Keratinocyte (primary cell): ENCODE measurements at regions not wholly inside any gene's neighbourhood (a gene's known extent, or its start where the extent isn't known, plus 50 kb on each side); places are given as distances from the start of the nearest gene placed in this dataset.

ENCODE experiments used
- CTCF ChIP-seq, 3 experiments: IDR thresholded peaks in 1 of 3; conservative IDR thresholded peaks in 1 of 3; optimal IDR thresholded peaks in 1 of 3; 2 replicates in 2 of 3; 3 replicates in 1 of 3; pipeline versions ENCODE3 to v1.5.1; 2011; ENCODE audit warnings: low read length in 3 of 3, mild to moderate bottlenecking in 3 of 3, moderate library complexity in 2 of 3, control low read depth in 1 of 3, inconsistent platforms in 1 of 3; ENCODE audit not compliant: insufficient read depth in 2 of 3; ENCODE audit errors: extremely low read depth in 1 of 3
- EZH2 ChIP-seq: IDR thresholded peaks from one replicate; pipeline ENCODE4 v1.6.1; 2012; ENCODE audit warnings: inconsistent platforms, mild to moderate bottlenecking, low read length, moderate library complexity

- TF ChIP-seq CTCF (optimal IDR thresholded peaks at IDR 0.05 in 1 of 3, IDR thresholded peaks at IDR 0.05 in 1 of 3, conservative IDR thresholded peaks at IDR 0.05 in 1 of 3; ENCODE audit: extremely low read depth in 1 of 3, insufficient read depth in 2 of 3, low read length in 3 of 3) (no peak), EZH2 (no peak)
Observed at GRCh38 chrX:125404667-125405160, 85.0 kb downstream of the TEX13C start.
